Thyroid gland (tissue), 4 donors: ENCODE measurements at regions not wholly inside any gene's neighbourhood (a gene's known extent, or its start where the extent isn't known, plus 50 kb on each side); places are given as distances from the start of the nearest gene placed in this dataset.
A peak's percentile ranks its signal among the peaks of the same experiment; 100 is the strongest.

Source experiments
- DNase-seq, 2 donors: peaks; one replicate each; pipeline ENCODE4 v3.0.0-alpha.2; 2019
- H3K27ac ChIP-seq, 3 donors: fragments of 200-600 bp; sonication (generic); 1 replicate in 2 of 3; 2 replicates in 1 of 3; pipeline ENCODE4 v1.5.1; 2016 to 2019; ENCODE audit warnings: mild to moderate bottlenecking in 1 of 3, moderate library complexity in 1 of 3
- H3K27me3 ChIP-seq: fragments of 200-600 bp; sonication (generic); one replicate; pipeline ENCODE4 v1.5.1; 2019
- H3K36me3 ChIP-seq, 2 donors: fragments of 200-600 bp; sonication (generic); one replicate each; pipeline ENCODE4 v1.5.1; 2016 to 2019
- H3K4me1 ChIP-seq, 2 donors: fragments of 200-600 bp; sonication (generic); one replicate each; pipeline ENCODE4 v1.5.1; 2017 to 2019
- H3K4me3 ChIP-seq, 3 donors: fragments of 200-600 bp; sonication (generic); replicated peaks in 1 of 3; 1 replicate in 2 of 3; 2 replicates in 1 of 3; pipeline ENCODE4 v1.5.1; 2016; ENCODE audit warnings: mild to moderate bottlenecking in 1 of 3
- H3K9me3 ChIP-seq: fragments of 200-600 bp; sonication (generic); one replicate; pipeline ENCODE4 v1.5.1; 2017
- POLR2A ChIP-seq, 2 donors: fragments of 450-650 bp; IDR thresholded peaks; one replicate each; pipeline ENCODE4 v1.6.1; 2017; ENCODE audit warnings: antibody characterized with exemption in 2 of 2, mild to moderate bottlenecking in 2 of 2, moderate library complexity in 1 of 2
- WGBS, 2 donors: methylation state at CpG; one replicate each; pipeline ENCODE4 v1.1.5; 2017; 5-methylcytosine and 5-hydroxymethylcytosine counted together
- intact Hi-C: fragments of 100-400 bp; cut with DNase I; formaldehyde crosslinking; loops from one replicate; pipeline ENCODE4 v1.15.1; 2023
- TF ChIP-seq, protein P1 (sequence below), 6 experiments: fragments of 200-600 bp in 3 of 6; fragments of 450-650 bp in 3 of 6; sonication (generic) in 3 of 6; IDR thresholded peaks; one replicate each; pipeline ENCODE4 v1.5.1; 2016 to 2019; ENCODE audit warnings: antibody characterized with exemption in 6 of 6, mild to moderate bottlenecking in 2 of 6, inconsistent platforms in 1 of 6, moderate library complexity in 1 of 6

GRCh38 chr21:31583498-31583897, 76.0 kb upstream of the SOD1 start:
- Histone ChIP-seq H3K4me3 (no peak overlapping the region), H3K27me3 (no peaks in the 10 kb centered on the region), H3K4me1 (no peaks in the 10 kb centered on the region), H3K9me3 (no peaks in the 10 kb centered on the region), H3K36me3 (no peaks in the 10 kb centered on the region), H3K27ac (no peak overlapping the region)
- DNase-seq = no peak
- 88 to 90% methylated on average over 6 of the region's 6 CpGs for WGBS, 2 donors
- intact Hi-C loops = loop anchor here (5.0 kb wide), 1 partner anchor 386 kb away; no protein-coding TSS in a partner anchor
- TF ChIP-seq, protein P1, sequence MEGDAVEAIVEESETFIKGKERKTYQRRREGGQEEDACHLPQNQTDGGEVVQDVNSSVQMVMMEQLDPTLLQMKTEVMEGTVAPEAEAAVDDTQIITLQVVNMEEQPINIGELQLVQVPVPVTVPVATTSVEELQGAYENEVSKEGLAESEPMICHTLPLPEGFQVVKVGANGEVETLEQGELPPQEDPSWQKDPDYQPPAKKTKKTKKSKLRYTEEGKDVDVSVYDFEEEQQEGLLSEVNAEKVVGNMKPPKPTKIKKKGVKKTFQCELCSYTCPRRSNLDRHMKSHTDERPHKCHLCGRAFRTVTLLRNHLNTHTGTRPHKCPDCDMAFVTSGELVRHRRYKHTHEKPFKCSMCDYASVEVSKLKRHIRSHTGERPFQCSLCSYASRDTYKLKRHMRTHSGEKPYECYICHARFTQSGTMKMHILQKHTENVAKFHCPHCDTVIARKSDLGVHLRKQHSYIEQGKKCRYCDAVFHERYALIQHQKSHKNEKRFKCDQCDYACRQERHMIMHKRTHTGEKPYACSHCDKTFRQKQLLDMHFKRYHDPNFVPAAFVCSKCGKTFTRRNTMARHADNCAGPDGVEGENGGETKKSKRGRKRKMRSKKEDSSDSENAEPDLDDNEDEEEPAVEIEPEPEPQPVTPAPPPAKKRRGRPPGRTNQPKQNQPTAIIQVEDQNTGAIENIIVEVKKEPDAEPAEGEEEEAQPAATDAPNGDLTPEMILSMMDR (IDR thresholded peaks at IDR 0.05) = no peak
- TF ChIP-seq POLR2A (IDR thresholded peaks at IDR 0.05) = no peak

DNA sequence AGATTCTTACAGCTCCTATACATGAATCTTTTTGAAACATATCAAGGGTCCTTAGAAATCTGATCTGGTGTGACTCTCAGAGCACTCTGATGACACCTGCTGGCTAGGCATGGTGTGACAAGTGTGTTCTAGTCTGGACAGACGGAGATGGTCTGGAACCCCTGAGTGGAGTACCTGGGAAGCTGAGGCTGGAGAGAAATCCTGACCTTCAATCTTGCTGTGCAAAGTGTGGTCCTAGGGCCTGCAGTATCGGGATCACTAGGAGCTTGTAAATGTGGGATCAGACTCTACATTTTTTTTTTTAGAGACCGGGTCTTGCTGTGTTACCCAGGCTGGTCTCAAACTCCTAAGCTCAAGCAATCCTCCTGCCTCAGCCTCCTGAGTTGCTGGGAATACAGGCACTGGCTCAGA, 78.6 kb upstream of the SOD1 start:
- peak; percentile 68 to 71 for DNase-seq
- Histone ChIP-seq H3K9me3 (no peaks in the 10 kb centered on the region), H3K36me3 (no peaks in the 10 kb centered on the region), H3K27ac (no peak overlapping the region), H3K27me3 (no peaks in the 10 kb centered on the region), H3K4me3 (no peak overlapping the region), H3K4me1 (no peaks in the 10 kb centered on the region)
- intact Hi-C loops = loop anchor here (5.0 kb wide), 1 partner anchor 384 kb away; no protein-coding TSS in a partner anchor
- TF ChIP-seq, protein P1 (IDR thresholded peaks at IDR 0.05) = peak; percentile 45 to 75 (median 63)
- no peak for TF ChIP-seq POLR2A (IDR thresholded peaks at IDR 0.05)
- 35 to 44% methylated on average over 3 of the region's 3 CpGs for WGBS, 2 donors

DNA sequence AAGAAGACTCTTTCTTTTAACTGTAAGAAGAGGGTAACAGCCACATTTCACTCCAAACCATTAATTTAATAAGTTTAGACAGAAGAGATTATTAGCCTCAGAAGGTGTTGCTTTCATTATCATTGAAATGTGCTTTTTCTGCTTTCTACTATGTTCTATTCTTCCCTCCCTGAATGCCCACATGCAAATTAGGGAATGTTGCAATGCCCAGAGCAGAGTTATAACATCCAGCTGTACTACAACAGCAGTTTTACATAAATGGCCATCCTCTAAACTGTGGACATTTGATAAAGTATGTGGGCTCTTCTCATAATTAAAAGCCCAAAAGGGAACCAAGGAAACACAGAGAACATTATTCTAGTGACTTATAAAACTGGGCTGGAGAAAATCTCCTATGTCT, 82.2 kb upstream of the SOD1 start:
- TF ChIP-seq, protein P1 (IDR thresholded peaks at IDR 0.05) = no peak
- no peak for TF ChIP-seq POLR2A (IDR thresholded peaks at IDR 0.05)
- DNase-seq = no peak
- Histone ChIP-seq H3K27ac (no peak overlapping the region), H3K9me3 (no peaks in the 10 kb centered on the region), H3K4me1 (no peaks in the 10 kb centered on the region), H3K36me3 (no peaks in the 10 kb centered on the region), H3K27me3 (no peaks in the 10 kb centered on the region), H3K4me3 (no peak overlapping the region)
- intact Hi-C loops = no loop called here

GRCh38 chr21:31576428-31576827, 83.1 kb upstream of the SOD1 start:
- Histone ChIP-seq H3K9me3 (no peaks in the 10 kb centered on the region), H3K27me3 (no peaks in the 10 kb centered on the region), H3K36me3 (no peaks in the 10 kb centered on the region), H3K4me3 (no peak overlapping the region), H3K4me1 (no peaks in the 10 kb centered on the region), H3K27ac (no peak overlapping the region)
- intact Hi-C loops = no loop called here
- DNase-seq = no peak
- WGBS, 2 donors = 67 to 70% methylated on average over 6 of the region's 6 CpGs
- no peak for TF ChIP-seq POLR2A (IDR thresholded peaks at IDR 0.05)
- TF ChIP-seq, protein P1 (IDR thresholded peaks at IDR 0.05) = no peak

DNA sequence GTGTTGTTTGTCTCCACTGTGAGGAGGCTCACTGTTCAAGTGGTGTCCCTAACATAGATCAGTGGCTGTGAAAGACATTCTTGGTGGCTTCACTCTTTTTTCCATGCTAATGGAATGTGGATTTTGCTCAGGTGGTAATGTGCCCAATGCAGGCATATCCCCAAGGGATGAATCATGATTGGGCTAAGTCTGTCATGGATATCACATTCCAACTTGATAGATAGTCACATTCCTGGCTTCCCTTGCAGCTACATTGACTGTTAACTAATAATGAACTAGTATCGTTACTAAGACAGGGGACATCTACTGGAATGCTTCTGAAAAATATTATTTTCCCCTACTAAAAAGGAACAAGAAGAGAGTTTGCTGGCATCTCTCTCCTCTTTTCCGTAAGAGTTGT, 86.3 kb upstream of the SOD1 start:
- intact Hi-C loops = no loop called here
- Histone ChIP-seq H3K27ac (no peak overlapping the region), H3K36me3 (no peaks in the 10 kb centered on the region), H3K27me3 (no peaks in the 10 kb centered on the region), H3K9me3 (no peaks in the 10 kb centered on the region), H3K4me3 (no peak overlapping the region), H3K4me1 (no peaks in the 10 kb centered on the region)
- DNase-seq = no peak
- TF ChIP-seq POLR2A (IDR thresholded peaks at IDR 0.05) = no peak
- 90 to 94% methylated on average over 2 of the region's 2 CpGs for WGBS, 2 donors

DNA sequence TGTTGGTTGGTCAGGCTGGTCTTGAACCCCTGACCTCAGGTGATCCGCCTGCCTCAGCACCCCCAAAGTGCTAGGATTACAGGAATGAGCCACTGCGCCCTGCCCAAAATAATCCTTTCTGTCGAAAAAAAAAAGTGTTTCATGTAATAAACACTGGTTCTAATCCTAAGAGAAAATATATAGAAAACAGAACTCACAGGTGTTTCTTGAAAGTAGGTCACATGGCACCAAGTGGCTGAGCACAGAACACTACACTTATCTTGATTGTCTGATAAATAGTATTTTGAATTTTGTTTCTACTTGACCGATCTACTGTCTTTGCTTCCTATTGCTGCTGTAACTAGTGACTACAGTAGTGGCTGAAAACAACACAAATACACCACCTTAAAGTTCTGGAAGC, 87.6 kb upstream of the SOD1 start:
- H3K4me3 ChIP-seq = no peak overlapping the region
- H3K4me1 ChIP-seq = no peaks in the 10 kb centered on the region
- intact Hi-C loops = no loop called here
- DNase-seq = no peak
- H3K27ac ChIP-seq = no peak overlapping the region
- no peaks in the 10 kb centered on the region for H3K9me3 ChIP-seq
- 85 to 86% methylated on average over 4 of the region's 4 CpGs for WGBS, 2 donors
- H3K36me3 ChIP-seq = no peaks in the 10 kb centered on the region
- no peaks in the 10 kb centered on the region for H3K27me3 ChIP-seq
- TF ChIP-seq, protein P1 (IDR thresholded peaks at IDR 0.05) = no peak
- no peak for TF ChIP-seq POLR2A (IDR thresholded peaks at IDR 0.05)
